ENCODE measurements at regions not wholly inside any gene's neighbourhood (a gene's known extent, or its start where the extent isn't known, plus 50 kb on each side); places are given as distances from the start of the nearest gene placed in this dataset.

GRCh38 chr18:25650201-25650941, 298.4 kb upstream of the ZNF521 start:
- no peak for TF ChIP-seq POLR2A (IDR thresholded peaks at IDR 0.05)
- no peak for TF ChIP-seq POLR2AphosphoS5 (IDR thresholded peaks at IDR 0.05)
- TF ChIP-seq CTCF (IDR thresholded peaks at IDR 0.05): no peak
- no peak for TF ChIP-seq EP300 (IDR thresholded peaks at IDR 0.05)
